ENCODE measurements at regions not wholly inside any gene's neighbourhood (a gene's known extent, or its start where the extent isn't known, plus 50 kb on each side); places are given as distances from the start of the nearest gene placed in this dataset.

GRCh38 chr10:129030996-129031843 is 435.8 kb upstream of the MGMT start:
- H3K36me3 Mint-ChIP-seq (ENCODE audit: insufficient read depth): peaks cover 3% of the 10 kb centered on the region
- H3K27ac Mint-ChIP-seq: no peak overlapping the region
- peak overlapping the region in 1 of 2 donors; percentile 5 for H3K4me3 Mint-ChIP-seq
- ATAC-seq (replicated peaks): peak; percentile 54
- H3K27me3 Mint-ChIP-seq: peaks cover 15 to 48% of the 10 kb centered on the region in 2 donors
- H3K9me3 Mint-ChIP-seq: no peaks in the 10 kb centered on the region
- DNase-seq: peak in 2 of 3 experiments; percentile 13 to 14
- peaks cover 4 to 10% of the 10 kb centered on the region in 2 donors for H3K4me1 Mint-ChIP-seq (ENCODE audit: low read depth in 2 of 2)

DNA sequence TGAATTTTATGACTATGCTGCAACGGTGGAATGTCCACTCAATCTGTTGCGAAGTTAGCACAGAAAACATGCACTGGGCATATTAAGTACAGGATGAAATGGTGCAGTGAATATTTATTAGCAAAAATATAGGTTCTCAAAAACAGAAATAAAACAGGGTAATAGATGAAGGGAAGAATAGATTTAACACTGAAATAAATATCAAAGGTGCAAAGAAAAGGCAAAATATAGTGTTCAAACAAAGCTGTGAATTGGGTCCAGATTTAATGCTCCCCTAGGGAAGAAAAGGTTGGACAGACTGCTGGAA is 435.2 kb upstream of the MGMT start:
- H3K27me3 Mint-ChIP-seq: peaks cover 15 to 48% of the 10 kb centered on the region in 2 donors
- H3K4me1 Mint-ChIP-seq (ENCODE audit: low read depth in 2 of 2): peaks cover 8 to 14% of the 10 kb centered on the region in 2 donors
- peak overlapping the region in 1 of 2 donors; percentile 5 for H3K4me3 Mint-ChIP-seq
- no peak overlapping the region for H3K27ac Mint-ChIP-seq
- peaks cover 3% of the 10 kb centered on the region for H3K36me3 Mint-ChIP-seq (ENCODE audit: insufficient read depth)
- DNase-seq (no peak), ATAC-seq (replicated peaks) (no peak)
- H3K9me3 Mint-ChIP-seq: no peaks in the 10 kb centered on the region

GRCh38 chr10:129032372-129033313 is 434.4 kb upstream of the MGMT start:
- Mint-ChIP-seq H3K27me3 (peaks cover 15 to 48% of the 10 kb centered on the region in 2 donors), H3K36me3 (ENCODE audit: insufficient read depth) (peaks cover 3% of the 10 kb centered on the region), H3K4me3 (no peak overlapping the region), H3K27ac (no peak overlapping the region), H3K9me3 (no peaks in the 10 kb centered on the region), H3K4me1 (ENCODE audit: low read depth in 2 of 2) (peaks cover 12 to 14% of the 10 kb centered on the region in 2 donors)
- ATAC-seq (replicated peaks) (no peak), DNase-seq (no peak)

- ATAC-seq (replicated peaks): no peak
- H3K36me3 Mint-ChIP-seq (ENCODE audit: insufficient read depth): peaks cover 3% of the 10 kb centered on the region
- DNase-seq: no peak
- H3K27ac Mint-ChIP-seq: no peak overlapping the region
- no peaks in the 10 kb centered on the region for H3K9me3 Mint-ChIP-seq
- H3K4me3 Mint-ChIP-seq: no peak overlapping the region
- peaks cover 15 to 55% of the 10 kb centered on the region in 2 donors for H3K27me3 Mint-ChIP-seq
- H3K4me1 Mint-ChIP-seq (ENCODE audit: low read depth in 2 of 2): peaks cover 12 to 14% of the 10 kb centered on the region in 2 donors
These were observed 433.7 kb upstream of the MGMT start for GRCh38 chr10:129033340-129033739.

GRCh38 chr10:129033790-129034272 is 433.2 kb upstream of the MGMT start:
- H3K9me3 Mint-ChIP-seq: no peaks in the 10 kb centered on the region
- H3K4me3 Mint-ChIP-seq: no peak overlapping the region
- H3K27ac Mint-ChIP-seq: no peak overlapping the region
- peaks cover 3% of the 10 kb centered on the region for H3K36me3 Mint-ChIP-seq (ENCODE audit: insufficient read depth)
- no peak for ATAC-seq (replicated peaks)
- peaks cover 15 to 60% of the 10 kb centered on the region in 2 donors for H3K27me3 Mint-ChIP-seq
- no peak for DNase-seq
- H3K4me1 Mint-ChIP-seq (ENCODE audit: low read depth in 2 of 2): peaks cover 12 to 14% of the 10 kb centered on the region in 2 donors

DNA sequence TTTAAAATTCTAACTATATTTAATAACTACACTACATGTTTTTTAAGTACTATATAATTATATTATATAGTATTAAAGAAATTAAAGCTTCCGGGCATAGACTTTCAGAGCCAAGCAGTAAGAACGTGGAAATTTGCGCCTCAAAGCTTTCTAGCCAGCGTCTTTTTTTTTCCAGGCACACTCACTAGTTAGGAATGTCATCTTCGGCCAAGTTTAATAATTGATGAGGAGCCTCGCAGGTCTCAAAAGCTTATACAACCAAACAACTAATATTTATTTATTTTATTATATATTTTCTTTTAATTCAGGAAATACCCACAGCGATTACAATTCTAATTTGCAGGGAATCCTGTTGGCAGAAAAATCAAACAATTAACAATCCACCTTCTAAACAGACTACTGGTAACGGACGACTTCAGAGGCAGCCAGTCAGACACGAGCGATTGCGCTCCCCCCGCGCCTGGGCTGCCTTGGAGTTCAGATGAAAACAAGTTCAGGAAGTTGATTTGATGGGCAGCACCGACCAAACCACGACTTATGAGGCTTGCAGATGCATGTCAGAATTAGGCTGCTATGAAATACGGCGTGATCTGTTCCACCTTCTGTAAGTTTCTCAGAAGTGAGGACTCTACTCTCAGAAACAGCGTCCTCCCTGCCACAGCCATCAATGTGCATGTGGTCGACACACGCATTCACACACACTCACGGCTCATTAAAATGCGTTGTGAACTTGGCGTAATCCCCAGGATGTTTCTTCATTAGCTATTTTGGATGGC is 431.8 kb upstream of the MGMT start:
- peaks cover 15 to 57% of the 10 kb centered on the region in 2 donors for H3K27me3 Mint-ChIP-seq
- H3K4me3 Mint-ChIP-seq: peak overlapping the region; percentile 48 to 52
- no peak for DNase-seq
- peak; percentile 59 for ATAC-seq (replicated peaks)
- no peaks in the 10 kb centered on the region for H3K9me3 Mint-ChIP-seq
- H3K4me1 Mint-ChIP-seq (ENCODE audit: low read depth in 2 of 2): peaks cover 12 to 14% of the 10 kb centered on the region in 2 donors
- H3K36me3 Mint-ChIP-seq (ENCODE audit: insufficient read depth): peaks cover 3% of the 10 kb centered on the region
- H3K27ac Mint-ChIP-seq: peak overlapping the region in 1 of 2 donors; percentile 57

DNA sequence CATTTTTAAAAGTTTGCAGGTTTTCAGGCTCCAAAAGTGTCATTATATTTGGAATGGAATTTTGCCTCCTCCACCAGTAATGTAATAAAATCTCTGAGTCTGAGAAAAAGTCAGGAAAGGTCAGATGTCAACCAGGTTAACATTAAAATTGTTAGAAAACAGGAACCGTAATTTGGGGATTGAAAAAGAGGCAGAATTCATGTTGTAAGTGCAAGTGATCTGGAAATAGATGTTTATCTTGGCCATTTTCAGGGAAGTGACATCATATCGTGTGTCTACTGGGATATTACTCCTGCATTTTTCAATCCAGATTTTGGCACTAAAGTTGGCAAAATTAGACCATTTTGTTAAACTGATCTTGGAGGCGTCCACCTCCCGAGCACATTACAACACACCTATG is 428.5 kb upstream of the MGMT start:
- peaks cover 3% of the 10 kb centered on the region for H3K36me3 Mint-ChIP-seq (ENCODE audit: insufficient read depth)
- no peak overlapping the region for H3K4me3 Mint-ChIP-seq
- H3K27ac Mint-ChIP-seq: no peak overlapping the region
- DNase-seq (no peak), ATAC-seq (replicated peaks) (no peak)
- H3K27me3 Mint-ChIP-seq: peaks cover 7 to 56% of the 10 kb centered on the region in 2 donors
- no peaks in the 10 kb centered on the region for H3K9me3 Mint-ChIP-seq
- peaks cover 17% of the 10 kb centered on the region in 2 donors for H3K4me1 Mint-ChIP-seq (ENCODE audit: low read depth in 2 of 2)

- DNase-seq: no peak
- Mint-ChIP-seq H3K36me3 (ENCODE audit: insufficient read depth) (peaks cover 3% of the 10 kb centered on the region), H3K27ac (no peak overlapping the region), H3K4me3 (no peak overlapping the region), H3K4me1 (ENCODE audit: low read depth in 2 of 2) (peaks cover 17% of the 10 kb centered on the region in 2 donors), H3K9me3 (no peaks in the 10 kb centered on the region), H3K27me3 (peaks cover 7 to 44% of the 10 kb centered on the region in 2 donors)
- no peak for ATAC-seq (replicated peaks)
These were observed 427.4 kb upstream of the MGMT start for GRCh38 chr10:129039406-129040370.

DNA sequence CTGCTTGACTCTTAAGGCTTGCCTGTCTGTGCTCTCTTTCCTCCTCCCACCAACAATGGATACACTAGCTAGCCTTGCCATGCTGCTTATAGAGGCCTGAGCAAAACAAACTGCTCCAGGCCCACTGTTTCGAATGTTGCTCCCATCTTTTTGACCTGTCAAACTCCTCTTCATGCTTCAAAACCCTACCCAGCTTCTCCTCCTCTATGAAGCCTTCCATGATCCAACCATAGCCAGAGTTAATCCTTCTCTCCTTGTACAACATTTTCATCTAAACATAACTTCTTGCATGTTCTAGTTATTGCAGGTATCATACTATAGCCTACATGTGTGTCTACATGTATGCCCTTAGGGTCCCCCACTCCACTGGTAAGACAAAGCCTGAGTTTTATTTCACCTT is 426.7 kb upstream of the MGMT start:
- H3K36me3 Mint-ChIP-seq (ENCODE audit: insufficient read depth): peaks cover 3% of the 10 kb centered on the region
- DNase-seq: no peak
- H3K4me3 Mint-ChIP-seq: no peak overlapping the region
- no peak overlapping the region for H3K27ac Mint-ChIP-seq
- peaks cover 7 to 39% of the 10 kb centered on the region in 2 donors for H3K27me3 Mint-ChIP-seq
- ATAC-seq (replicated peaks): no peak
- H3K9me3 Mint-ChIP-seq: no peaks in the 10 kb centered on the region
- H3K4me1 Mint-ChIP-seq (ENCODE audit: low read depth in 2 of 2): peaks cover 15 to 17% of the 10 kb centered on the region in 2 donors

DNA sequence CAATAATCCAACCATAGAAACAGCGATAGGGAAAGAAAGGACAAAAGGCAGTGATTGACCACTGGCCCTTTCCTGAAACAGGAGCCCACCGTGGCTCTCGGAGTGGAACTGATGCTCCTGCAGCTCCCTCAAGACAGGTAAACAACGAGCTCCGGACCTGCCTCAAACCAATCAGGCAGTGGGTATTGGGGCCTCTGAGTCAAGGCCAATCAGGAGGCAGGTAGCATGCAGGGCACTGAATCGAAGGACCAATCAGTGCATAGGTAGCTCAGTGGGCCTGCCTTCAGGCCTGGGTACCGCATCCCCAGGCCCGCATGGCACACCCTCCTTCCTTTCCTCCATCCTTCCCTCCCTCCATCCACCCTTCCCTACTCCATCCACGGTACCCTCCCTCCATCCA is 425.1 kb upstream of the MGMT start:
- no peak overlapping the region for H3K27ac Mint-ChIP-seq
- H3K4me3 Mint-ChIP-seq: no peak overlapping the region
- peaks cover 7 to 31% of the 10 kb centered on the region in 2 donors for H3K27me3 Mint-ChIP-seq
- DNase-seq: no peak
- peaks cover 3 to 8% of the 10 kb centered on the region in 2 donors for H3K4me1 Mint-ChIP-seq (ENCODE audit: low read depth in 2 of 2)
- H3K36me3 Mint-ChIP-seq (ENCODE audit: insufficient read depth): no peaks in the 10 kb centered on the region
- H3K9me3 Mint-ChIP-seq: no peaks in the 10 kb centered on the region
- ATAC-seq (replicated peaks): no peak

- DNase-seq: no peak
- H3K27me3 Mint-ChIP-seq: peaks cover 7 to 27% of the 10 kb centered on the region in 2 donors
- no peaks in the 10 kb centered on the region for H3K36me3 Mint-ChIP-seq (ENCODE audit: insufficient read depth)
- no peak overlapping the region for H3K27ac Mint-ChIP-seq
- H3K4me3 Mint-ChIP-seq: no peak overlapping the region
- peaks cover 3 to 5% of the 10 kb centered on the region in 2 donors for H3K4me1 Mint-ChIP-seq (ENCODE audit: low read depth in 2 of 2)
- no peak for ATAC-seq (replicated peaks)
- H3K9me3 Mint-ChIP-seq: no peaks in the 10 kb centered on the region
These were observed 424.1 kb upstream of the MGMT start for GRCh38 chr10:129042776-129043595.

All from effector memory CD8-positive, alpha-beta T cell (primary cell).